ENCODE measurements at regions not wholly inside any gene's neighbourhood (a gene's known extent, or its start where the extent isn't known, plus 50 kb on each side); places are given as distances from the start of the nearest gene placed in this dataset.

- DNase-seq (no peak), ATAC-seq (no peak)
- TF ChIP-seq CTCF (IDR thresholded peaks at IDR 0.05) = no peak
- 89% methylated on average over 7 of the region's 7 CpGs for WGBS (ENCODE audit: insufficient coverage)
- H3K36me3 Mint-ChIP-seq = no peaks in the 10 kb centered on the region
- Histone ChIP-seq H3K36me3 (ENCODE audit: control insufficient read depth, insufficient read depth, low read length) (no peaks in the 10 kb centered on the region), H3K4me1 (ENCODE audit: control insufficient read depth, insufficient read depth, low read length) (no peaks in the 10 kb centered on the region), H3K9me3 (ENCODE audit: control insufficient read depth, insufficient read depth, low read length) (no peaks in the 10 kb centered on the region), H3K27me3 (ENCODE audit: control insufficient read depth, insufficient read depth, low read length) (no peaks in the 10 kb centered on the region), H3K27ac (ENCODE audit: low read length) (no peak overlapping the region), H3K4me3 (ENCODE audit: low read length) (no peak overlapping the region)
- intact Hi-C loops (cut with micrococcal nuclease) = no loop called here
- no peak overlapping the region for H3K4me3 Mint-ChIP-seq
- no peak overlapping the region for H3K27ac Mint-ChIP-seq
- H3K4me1 Mint-ChIP-seq = no peaks in the 10 kb centered on the region
- peaks cover 0 to 3% of the 10 kb centered on the region in 2 donors for H3K27me3 Mint-ChIP-seq (ENCODE audit: low read depth in 2 of 2)
- no peaks in the 10 kb centered on the region for H3K9me3 Mint-ChIP-seq
These were observed 76.0 kb upstream of the SLC25A26 start for GRCh38 chr3:66144568-66145407.

- H3K4me1 Mint-ChIP-seq = no peaks in the 10 kb centered on the region
- Histone ChIP-seq H3K4me3 (ENCODE audit: low read length) (no peak overlapping the region), H3K36me3 (ENCODE audit: control insufficient read depth, insufficient read depth, low read length) (no peaks in the 10 kb centered on the region), H3K4me1 (ENCODE audit: control insufficient read depth, insufficient read depth, low read length) (no peaks in the 10 kb centered on the region), H3K27ac (ENCODE audit: low read length) (no peak overlapping the region), H3K27me3 (ENCODE audit: control insufficient read depth, insufficient read depth, low read length) (peaks cover 2% of the 10 kb centered on the region), H3K9me3 (ENCODE audit: control insufficient read depth, insufficient read depth, low read length) (no peaks in the 10 kb centered on the region)
- no peak overlapping the region for H3K4me3 Mint-ChIP-seq
- ATAC-seq (no peak), DNase-seq (no peak)
- TF ChIP-seq CTCF (IDR thresholded peaks at IDR 0.05) = no peak
- no peaks in the 10 kb centered on the region for H3K36me3 Mint-ChIP-seq
- WGBS (ENCODE audit: insufficient coverage) = 78% methylated on average over 1 of the region's 1 CpG
- H3K27me3 Mint-ChIP-seq (ENCODE audit: low read depth in 2 of 2) = peaks cover 0 to 3% of the 10 kb centered on the region in 2 donors
- no peak overlapping the region for H3K27ac Mint-ChIP-seq
- no peaks in the 10 kb centered on the region for H3K9me3 Mint-ChIP-seq
- intact Hi-C loops (cut with micrococcal nuclease) = no loop called here
These were observed 78.7 kb upstream of the SLC25A26 start for GRCh38 chr3:66142079-66142478.

- intact Hi-C loops (cut with micrococcal nuclease) = no loop called here
- H3K36me3 Mint-ChIP-seq = no peaks in the 10 kb centered on the region
- WGBS (ENCODE audit: insufficient coverage) = 63% methylated on average over 4 of the region's 7 CpGs
These were observed 79.9 kb upstream of the SLC25A26 start for GRCh38 chr3:66140743-66141372.

More at GRCh38 chr3:66140743-66141372, 79.9 kb upstream of the SLC25A26 start:
- ATAC-seq = no peak
- no peaks in the 10 kb centered on the region for H3K4me1 ChIP-seq (ENCODE audit: control insufficient read depth, insufficient read depth, low read length)
- H3K4me1 Mint-ChIP-seq = no peaks in the 10 kb centered on the region
- H3K9me3 Mint-ChIP-seq = no peaks in the 10 kb centered on the region
- no peaks in the 10 kb centered on the region for H3K36me3 ChIP-seq (ENCODE audit: control insufficient read depth, insufficient read depth, low read length)
- H3K9me3 ChIP-seq (ENCODE audit: control insufficient read depth, insufficient read depth, low read length) = no peaks in the 10 kb centered on the region
- H3K27ac ChIP-seq (ENCODE audit: low read length) = no peak overlapping the region
- DNase-seq = no peak
- H3K27ac Mint-ChIP-seq = no peak overlapping the region
- TF ChIP-seq CTCF (IDR thresholded peaks at IDR 0.05) = no peak
- peaks cover 0 to 3% of the 10 kb centered on the region in 2 donors for H3K27me3 Mint-ChIP-seq (ENCODE audit: low read depth in 2 of 2)
- no peak overlapping the region for H3K4me3 Mint-ChIP-seq
- peaks cover 2% of the 10 kb centered on the region for H3K27me3 ChIP-seq (ENCODE audit: control insufficient read depth, insufficient read depth, low read length)
- H3K4me3 ChIP-seq (ENCODE audit: low read length) = no peak overlapping the region

Data from natural killer cell (primary cell).